SK-N-SH (cell line): ENCODE measurements at regions not wholly inside any gene's neighbourhood (a gene's known extent, or its start where the extent isn't known, plus 50 kb on each side); places are given as distances from the start of the nearest gene placed in this dataset.
"Not testable (repeated sequence)": the region's sequence is repeated elsewhere in the genome, so short reads cannot be mapped to it uniquely, and the experiment has no call there.

Experiments used
- CTCF ChIA-PET: fragments of 300-600, 350-600 bp; formaldehyde crosslinking; extraction: SDS; loops from one replicate; lab custom pipeline; 2021; lab: Yijun Ruan, JAX
- POLR2A ChIA-PET: fragments of 350-600 bp; sonication (Branson Sonifier 250); formaldehyde crosslinking; extraction: SDS; loops from one replicate; lab custom pipeline; 2020; ENCODE audit warnings: antibody characterized with exemption, inconsistent platforms; lab: Yijun Ruan, JAX
- DNase-seq: peaks from one replicate; pipeline ENCODE4 v3.0.0; 2012
- H2AFZ ChIP-seq: fragments of 200-600 bp; sonication (generic); 2 replicates; pipeline ENCODE4 v1.8.1; 2016; ENCODE audit warnings: antibody characterized with exemption, mild to moderate bottlenecking, low read depth
- H3F3A ChIP-seq: fragments of 200-600 bp; sonication (generic); replicated peaks from 2 replicates; pipeline ENCODE3; 2016; ENCODE audit warnings: antibody characterized with exemption, mild to moderate bottlenecking; ENCODE audit not compliant: insufficient read depth
- H3K27ac ChIP-seq, 2 experiments: fragments of 200-500 bp in 1 of 2; fragments of 200-600 bp in 1 of 2; sonication (Bioruptor generic) in 1 of 2; sonication (generic), shearing (Covaris generic) in 1 of 2; 2 replicates each; pipeline versions ENCODE4 v1.5.1 to v1.6.1; 2014 to 2016; ENCODE audit warnings: low read depth in 2 of 2, inconsistent platforms in 1 of 2, low read length in 1 of 2, mild to moderate bottlenecking in 1 of 2, mixed read lengths in 1 of 2
- H3K27me3 ChIP-seq: fragments of 200-600 bp; sonication (generic), shearing (Covaris generic); 2 replicates; pipeline ENCODE4 v1.6.1; 2016; ENCODE audit warnings: mixed run types; ENCODE audit not compliant: insufficient read depth
- H3K36me3 ChIP-seq, 2 experiments: fragments of 200-500 bp in 1 of 2; fragments of 200-600 bp in 1 of 2; sonication (Bioruptor generic) in 1 of 2; sonication (generic) in 1 of 2; replicated peaks in 1 of 2; 2 replicates each; pipeline versions ENCODE3 to v1.5.1; 2014 to 2016; ENCODE audit warnings: low read length in 1 of 2, mild to moderate bottlenecking in 1 of 2; ENCODE audit not compliant: insufficient read depth in 2 of 2, control insufficient read depth in 1 of 2
- H3K4me1 ChIP-seq, 2 experiments: fragments of 200-500 bp in 1 of 2; fragments of 200-600 bp in 1 of 2; sonication (Bioruptor generic) in 1 of 2; sonication (generic), shearing (Covaris generic) in 1 of 2; 2 replicates each; pipeline versions ENCODE4 v1.5.1 to v1.6.1; 2014 to 2016; ENCODE audit warnings: low read depth in 1 of 2, low read length in 1 of 2, mixed run types in 1 of 2; ENCODE audit not compliant: insufficient read depth in 2 of 2, control insufficient read depth in 1 of 2
- H3K4me2 ChIP-seq: fragments of 200-600 bp; sonication (generic), shearing (Covaris generic); 2 replicates; pipeline ENCODE4 v1.6.1; 2017; ENCODE audit warnings: mixed run types
- H3K4me3 ChIP-seq, 2 experiments: fragments of 200-500 bp in 1 of 2; fragments of 200-600 bp in 1 of 2; sonication (Bioruptor generic) in 1 of 2; sonication (generic), shearing (Covaris generic) in 1 of 2; 2 replicates each; pipeline versions ENCODE4 v1.5.1 to v1.8.1; 2014 to 2016; ENCODE audit warnings: low read depth in 2 of 2, inconsistent platforms in 1 of 2, low read length in 1 of 2, mild to moderate bottlenecking in 1 of 2, mixed read lengths in 1 of 2, moderate library complexity in 1 of 2
- H3K79me2 ChIP-seq: fragments of 200-600 bp; sonication (generic); 2 replicates; pipeline ENCODE4 v1.8.1; 2017; ENCODE audit warnings: mild to moderate bottlenecking; ENCODE audit not compliant: insufficient read depth
- H3K9ac ChIP-seq: fragments of 200-600 bp; sonication (generic); 2 replicates; pipeline ENCODE4 v1.6.1; 2017; ENCODE audit warnings: mixed run types
- H3K9me2 ChIP-seq: fragments of 200-600 bp; sonication (generic); 2 replicates; pipeline ENCODE4 v1.6.1; 2017; ENCODE audit warnings: mixed run types
- H3K9me3 ChIP-seq: fragments of 200-600 bp; sonication (generic); 2 replicates; pipeline ENCODE4 v1.6.1; 2017; ENCODE audit warnings: mixed run types, mild to moderate bottlenecking, moderate library complexity
- H4K20me1 ChIP-seq: fragments of 200-600 bp; sonication (generic); 2 replicates; pipeline ENCODE4 v1.6.1; 2017; ENCODE audit warnings: mild to moderate bottlenecking, mixed run types; ENCODE audit not compliant: insufficient read depth
- WGBS: methylation state at CpG from one replicate; pipeline ENCODE4 v1.1.6; 2017; ENCODE audit warnings: low lambda C conversion rate; 5-methylcytosine and 5-hydroxymethylcytosine counted together

DNA sequence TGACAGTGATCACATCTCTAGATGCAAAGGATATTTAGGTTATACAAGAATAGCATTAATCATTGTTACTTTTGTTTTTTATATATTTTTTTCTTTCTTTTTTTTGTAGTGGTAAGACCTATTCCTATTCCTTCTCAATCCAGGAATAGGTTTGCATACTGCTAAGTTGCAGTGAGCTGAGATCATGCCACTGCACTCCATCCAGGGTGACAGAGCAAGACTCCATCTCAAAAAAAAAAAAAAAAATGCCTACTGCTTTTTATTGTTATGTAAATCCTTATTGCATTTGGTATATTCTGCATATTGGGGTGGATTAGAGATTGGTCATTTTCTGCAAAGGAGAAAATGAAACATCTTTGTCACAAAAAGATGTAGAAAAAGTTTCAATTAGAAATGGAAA lies 138.2 kb upstream of the FOLH1 start:
- H3K9me2 ChIP-seq, CTCF ChIA-PET, H3K9me3 ChIP-seq, H3K36me3 ChIP-seq, H3K79me2 ChIP-seq, H3K9ac ChIP-seq, H3K27me3 ChIP-seq, H4K20me1 ChIP-seq, H3K4me1 ChIP-seq, H3K27ac ChIP-seq, DNase-seq, POLR2A ChIA-PET, H3K4me2 ChIP-seq, H2AFZ ChIP-seq, H3F3A ChIP-seq, H3K4me3 ChIP-seq: not testable (repeated sequence)

DNA sequence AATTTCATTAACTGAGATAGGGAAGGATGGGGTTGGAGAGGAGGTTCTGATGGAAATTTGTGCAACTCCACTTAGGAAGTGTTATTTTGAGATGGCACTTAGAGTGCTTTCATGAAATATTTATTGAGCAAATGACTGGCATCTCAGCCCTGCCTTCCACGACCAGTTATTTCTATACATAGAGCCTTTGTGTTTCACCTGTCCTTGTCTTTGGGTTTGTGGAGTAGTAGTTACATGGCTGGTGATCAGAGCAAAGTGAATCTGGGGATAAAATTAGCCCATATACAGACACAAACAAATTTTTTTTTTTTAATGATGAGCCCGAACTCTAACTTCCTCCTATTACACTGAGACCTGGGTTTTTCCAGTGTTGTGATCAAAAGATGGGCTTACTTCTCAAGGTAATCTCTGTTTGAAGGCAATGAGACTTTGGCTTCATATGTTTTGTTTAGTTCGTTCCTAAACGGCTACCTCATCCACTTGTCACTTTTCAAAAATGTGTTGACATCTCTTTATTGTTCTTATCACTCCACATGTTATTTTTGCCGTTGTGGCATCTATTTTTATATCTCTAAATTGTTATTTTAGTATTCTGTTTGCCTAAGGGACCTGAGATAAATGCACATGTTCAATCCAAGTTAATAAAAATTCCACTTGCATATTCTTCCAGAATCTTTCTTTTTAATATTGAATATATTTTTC lies 120.2 kb upstream of the FOLH1 start:
- H3K79me2 ChIP-seq, H3K9ac ChIP-seq, H3K4me2 ChIP-seq, H3K9me2 ChIP-seq, H3K4me1 ChIP-seq, POLR2A ChIA-PET, H3K27ac ChIP-seq, H3K4me3 ChIP-seq, H4K20me1 ChIP-seq, H3K36me3 ChIP-seq, H3F3A ChIP-seq, H3K27me3 ChIP-seq, H3K9me3 ChIP-seq, CTCF ChIA-PET, DNase-seq, H2AFZ ChIP-seq: not testable (repeated sequence)
- 2% methylated on average over 5 of the region's 5 CpGs for WGBS

DNA sequence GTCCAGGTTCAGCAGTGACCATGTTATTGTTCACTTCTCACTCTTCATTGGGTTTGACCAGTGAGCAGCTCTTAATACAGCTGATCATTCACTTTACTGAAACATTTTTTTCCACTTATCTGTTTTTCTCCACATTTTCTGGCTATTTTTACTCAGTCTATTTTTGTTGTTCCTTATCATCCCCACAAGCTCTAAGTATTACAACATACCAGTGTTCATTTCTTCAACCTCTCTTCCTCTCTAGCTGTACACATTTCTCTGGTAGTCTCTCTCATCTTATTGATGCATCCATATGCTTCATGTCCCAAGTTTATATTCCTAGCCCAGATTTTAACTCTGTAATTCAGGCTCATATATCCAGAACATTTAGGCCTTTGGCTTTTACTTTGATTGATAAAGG lies 119.4 kb upstream of the FOLH1 start:
- H3K27ac ChIP-seq, H3K9me2 ChIP-seq, POLR2A ChIA-PET, H3K79me2 ChIP-seq, H3K4me2 ChIP-seq, DNase-seq, H3K4me1 ChIP-seq, H3K9me3 ChIP-seq, H4K20me1 ChIP-seq, H3K9ac ChIP-seq, H3K27me3 ChIP-seq, H3F3A ChIP-seq, H3K4me3 ChIP-seq, CTCF ChIA-PET, H2AFZ ChIP-seq, H3K36me3 ChIP-seq: not testable (repeated sequence)

DNA sequence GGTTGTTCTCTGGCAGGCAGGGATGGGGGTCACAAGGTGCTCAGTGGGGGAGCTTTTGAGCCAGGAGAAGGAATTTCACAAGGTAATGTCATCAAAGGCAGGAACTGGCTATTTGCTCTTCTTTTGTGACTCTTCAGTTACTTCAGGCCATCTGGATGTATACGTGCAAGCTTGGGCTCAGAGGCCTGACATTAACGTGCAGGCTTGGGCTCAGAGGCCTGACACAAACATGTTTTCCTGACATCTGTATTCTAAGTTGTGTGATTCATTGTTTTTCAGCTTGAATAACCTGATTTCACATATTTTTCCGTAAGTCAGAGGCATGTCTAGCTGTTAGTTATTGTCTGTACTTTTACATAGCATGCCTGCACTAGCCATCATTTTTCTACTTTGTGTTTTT lies 118.2 kb upstream of the FOLH1 start:
- H4K20me1 ChIP-seq, H3K36me3 ChIP-seq, H3K79me2 ChIP-seq, H3K4me3 ChIP-seq, H3K9ac ChIP-seq, H3K27me3 ChIP-seq, H2AFZ ChIP-seq, H3K4me1 ChIP-seq, POLR2A ChIA-PET, H3F3A ChIP-seq, H3K9me2 ChIP-seq, H3K4me2 ChIP-seq, DNase-seq, H3K27ac ChIP-seq, CTCF ChIA-PET, H3K9me3 ChIP-seq: not testable (repeated sequence)
- WGBS: 2% methylated on average over 3 of the region's 3 CpGs
